Activated CD4-positive, alpha-beta T cell treated with anti-CD3 and anti-CD28 coated beads for 48 hours (primary cell): ENCODE measurements at regions not wholly inside any gene's neighbourhood (a gene's known extent, or its start where the extent isn't known, plus 50 kb on each side); places are given as distances from the start of the nearest gene placed in this dataset.
"Not testable (repeated sequence)": the region's sequence is repeated elsewhere in the genome, so short reads cannot be mapped to it uniquely, and the experiment has no call there.

Experiments used
- DNase-seq: peaks from one replicate; pipeline ENCODE4 v3.0.0-alpha.2; 2020

DNA sequence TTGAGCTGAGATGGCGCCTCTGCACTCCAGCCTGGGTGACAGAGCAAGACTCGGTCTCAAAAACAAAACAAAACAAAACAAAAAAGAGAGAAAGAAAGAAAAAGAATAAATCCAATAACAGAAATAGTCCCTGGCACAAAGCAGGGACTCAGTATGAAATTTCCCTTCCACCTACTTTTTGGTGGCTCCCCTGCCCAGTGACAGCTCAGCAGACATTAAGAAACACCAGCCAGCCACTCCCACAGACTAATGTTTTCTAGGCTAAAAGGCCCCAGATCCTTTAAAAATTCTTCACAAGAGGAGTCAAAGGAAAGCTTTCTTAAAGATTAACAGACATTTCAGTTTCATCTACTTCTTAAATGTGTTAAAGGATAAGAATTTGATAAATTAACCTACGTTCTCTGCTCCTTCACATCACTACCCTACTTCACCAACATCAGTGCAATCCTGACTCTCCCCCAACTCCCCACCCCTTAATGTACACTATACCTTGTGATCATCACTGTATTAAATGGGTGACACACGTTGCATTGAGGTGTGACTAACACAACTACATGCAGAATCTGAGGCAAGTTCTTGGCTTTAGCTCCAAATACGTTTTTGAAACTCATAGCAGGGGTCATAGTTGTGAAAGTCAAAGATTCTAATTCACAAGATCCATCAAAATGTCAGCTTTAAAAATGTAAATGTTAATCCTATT lies 114.5 kb upstream of the CAV2 start:
- no peak for DNase-seq

DNA sequence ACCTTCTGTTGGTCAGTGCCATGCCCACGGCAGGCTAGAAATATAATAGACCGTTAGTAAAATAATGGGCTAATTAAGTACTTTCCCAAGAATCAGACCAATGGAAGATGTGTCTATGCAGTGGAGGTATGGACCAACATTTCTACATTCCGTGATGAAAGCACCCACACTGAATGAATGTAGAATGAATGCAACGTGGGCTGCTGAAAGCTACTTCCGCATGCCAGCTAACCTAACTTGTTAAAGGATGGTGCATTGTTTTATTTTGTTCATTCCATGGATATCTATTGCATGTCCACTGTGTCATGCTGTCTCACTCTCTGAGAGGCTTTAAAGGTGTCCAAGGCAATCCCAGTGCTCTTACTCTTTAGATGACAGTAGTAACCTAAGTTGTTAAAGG lies 112.9 kb upstream of the CAV2 start:
- no peak for DNase-seq

DNA sequence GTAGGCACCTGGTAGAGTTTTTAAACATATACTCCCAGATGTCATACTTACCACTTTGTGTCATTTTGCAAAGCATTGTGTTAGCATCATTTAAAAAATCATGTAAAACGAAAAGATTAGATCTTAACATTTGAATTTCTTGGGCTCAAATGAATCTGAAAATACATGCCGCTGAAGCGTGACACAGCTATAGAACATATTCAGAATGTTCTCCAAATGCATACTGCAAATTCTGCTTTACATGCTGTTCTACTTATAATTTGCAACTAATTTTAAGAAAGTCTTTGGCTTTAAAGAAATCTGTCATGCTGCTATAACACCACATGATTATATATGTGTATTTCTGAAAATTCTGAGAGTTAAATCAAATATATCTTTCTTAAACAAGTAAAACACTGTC lies 109.2 kb upstream of the CAV2 start:
- no peak for DNase-seq

DNA sequence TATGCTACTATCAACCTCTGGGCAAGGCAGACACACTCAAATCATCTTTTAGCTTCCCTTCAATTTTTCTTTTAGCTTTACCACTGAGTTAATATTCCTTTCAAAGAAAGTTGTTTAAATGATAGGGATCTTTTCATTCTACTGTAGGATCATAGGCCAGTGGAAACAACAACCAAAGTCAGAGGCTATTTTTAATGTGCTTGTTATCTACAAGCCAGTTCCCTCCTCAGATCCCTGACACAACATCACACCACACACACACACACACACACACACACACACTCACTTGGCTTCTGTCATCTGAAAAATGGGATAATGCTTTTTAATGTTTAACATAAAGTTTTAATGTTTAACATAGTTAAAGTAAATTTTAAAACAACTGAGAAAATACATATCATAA lies 106.7 kb upstream of the CAV2 start:
- DNase-seq, result no peak

DNA sequence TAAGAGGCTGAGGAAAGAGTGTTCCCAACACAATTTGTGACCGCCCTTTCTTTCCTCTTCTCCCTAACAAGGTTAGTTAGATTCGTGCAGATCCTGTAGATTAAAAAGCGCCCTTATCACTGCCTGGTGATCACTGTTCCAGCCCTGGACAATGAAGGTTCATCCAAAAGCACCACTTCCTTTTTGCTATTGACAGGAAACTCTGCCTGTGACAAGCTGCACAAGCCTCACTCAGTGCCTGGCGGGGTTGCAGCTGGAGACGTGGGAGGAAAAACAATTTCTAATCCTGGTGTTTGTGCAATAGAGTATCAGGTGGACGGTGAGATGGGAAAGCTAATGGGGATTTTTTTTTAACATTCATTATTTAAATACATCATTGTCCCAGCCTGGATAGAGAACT lies 105.9 kb upstream of the CAV2 start:
- DNase-seq, result no peak

DNA sequence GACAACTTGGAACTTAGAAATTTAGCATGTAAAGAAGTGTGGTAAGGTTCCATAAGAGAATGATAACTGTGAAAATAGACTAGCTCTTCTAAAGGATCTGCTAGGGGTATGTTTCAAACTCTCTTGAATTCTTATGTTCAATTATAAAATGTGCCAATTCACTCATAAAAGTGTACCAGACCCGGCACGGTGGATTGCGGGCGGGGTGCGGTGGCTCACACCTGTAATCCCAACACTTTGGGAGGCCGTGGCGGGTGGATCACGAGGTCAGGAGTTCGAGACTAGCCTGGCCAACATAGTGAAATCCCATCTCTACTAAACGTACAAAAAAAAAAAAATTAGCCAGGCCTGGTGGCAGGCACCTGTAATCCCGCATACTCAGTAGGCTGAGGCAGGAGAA lies 105.4 kb upstream of the CAV2 start:
- DNase-seq, result no peak

DNA sequence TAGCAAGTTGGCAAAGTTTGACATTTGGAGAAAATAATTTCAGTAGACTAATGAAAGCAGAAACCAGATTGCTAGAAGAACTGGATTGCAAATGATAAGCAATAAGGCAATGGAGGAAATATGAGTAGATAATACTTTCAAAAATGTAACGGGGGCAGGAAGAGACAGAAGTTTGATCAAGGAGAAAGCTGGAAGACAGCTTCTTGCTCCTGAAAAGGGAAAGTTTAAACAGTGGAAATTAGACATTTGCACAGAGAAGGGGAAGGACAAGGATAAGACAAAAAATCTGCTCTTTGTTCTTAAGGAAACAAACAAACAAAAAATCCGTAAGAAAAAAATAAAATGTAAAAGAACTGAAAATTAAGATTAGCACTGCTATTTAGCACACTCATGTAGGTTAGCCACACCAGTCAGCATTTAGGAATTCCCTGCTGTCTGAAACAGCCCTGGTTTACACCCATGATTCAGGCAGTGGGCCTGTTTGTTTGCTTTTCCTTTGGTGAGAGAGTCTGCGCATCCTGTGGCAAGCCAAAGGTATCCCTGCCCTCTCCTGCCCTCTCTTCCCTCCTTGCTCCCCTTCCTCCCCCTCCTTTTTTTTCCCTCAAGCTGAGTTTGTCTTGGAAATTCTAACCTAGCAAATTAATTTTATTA lies 104.3 kb upstream of the CAV2 start:
- DNase-seq, result no peak

DNA sequence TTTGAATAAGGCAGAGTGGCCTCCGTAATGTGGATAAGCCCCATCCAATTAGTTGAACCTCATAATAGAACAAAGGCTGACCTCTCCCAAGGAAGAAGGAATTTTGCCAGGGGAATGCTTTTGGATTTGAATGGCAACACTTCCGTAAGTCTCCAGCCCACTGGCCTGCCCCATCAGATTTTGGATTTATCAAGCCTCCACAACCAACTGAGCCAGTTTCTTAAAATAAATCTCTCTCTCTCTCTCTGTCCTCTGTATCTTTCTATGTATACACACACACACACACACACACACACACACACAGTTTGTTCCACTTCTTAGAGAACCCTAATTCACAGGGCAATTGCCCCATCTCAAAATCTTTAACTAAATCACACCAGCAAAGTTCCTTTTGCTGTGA lies 100.9 kb upstream of the CAV2 start:
- no peak for DNase-seq

DNA sequence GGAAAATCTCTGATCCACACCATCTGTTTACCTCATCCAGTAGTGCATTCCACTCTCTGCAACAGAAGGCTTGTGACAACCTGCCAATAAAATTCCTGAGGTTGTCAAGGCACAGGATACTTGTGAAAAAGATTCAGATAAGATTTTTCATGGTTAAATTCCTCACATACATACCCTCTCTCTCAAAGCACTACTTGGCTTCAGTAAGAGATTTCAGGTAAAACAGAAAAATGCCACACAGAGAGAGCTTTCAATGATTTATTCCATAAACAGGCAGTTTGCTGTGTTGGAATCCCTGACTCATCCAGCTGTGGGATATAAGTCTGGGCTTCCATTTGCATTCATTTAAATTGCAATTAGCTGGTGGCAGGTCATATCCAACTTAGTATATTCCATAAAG lies 99.7 kb upstream of the CAV2 start:
- DNase-seq, result no peak

DNA sequence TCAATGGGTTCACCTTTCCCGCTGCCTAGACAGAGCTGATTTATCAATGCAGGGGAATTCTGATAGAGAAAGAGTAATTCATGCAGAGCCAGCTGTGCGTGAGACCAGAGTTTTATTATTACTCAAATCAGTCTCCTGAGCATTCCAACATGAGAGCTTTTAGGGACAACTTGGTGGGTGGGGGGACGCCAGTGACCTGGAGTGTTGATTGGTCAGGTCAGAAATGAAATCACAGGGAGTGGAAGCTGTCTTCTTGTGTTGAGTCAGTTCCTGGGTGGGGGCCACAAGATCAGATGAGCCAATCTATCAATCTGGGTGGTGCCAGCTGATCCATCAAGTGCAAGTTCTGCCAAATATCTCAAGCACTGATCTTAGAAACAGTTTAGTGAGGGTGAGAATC lies 99.0 kb upstream of the CAV2 start:
- no peak for DNase-seq

DNA sequence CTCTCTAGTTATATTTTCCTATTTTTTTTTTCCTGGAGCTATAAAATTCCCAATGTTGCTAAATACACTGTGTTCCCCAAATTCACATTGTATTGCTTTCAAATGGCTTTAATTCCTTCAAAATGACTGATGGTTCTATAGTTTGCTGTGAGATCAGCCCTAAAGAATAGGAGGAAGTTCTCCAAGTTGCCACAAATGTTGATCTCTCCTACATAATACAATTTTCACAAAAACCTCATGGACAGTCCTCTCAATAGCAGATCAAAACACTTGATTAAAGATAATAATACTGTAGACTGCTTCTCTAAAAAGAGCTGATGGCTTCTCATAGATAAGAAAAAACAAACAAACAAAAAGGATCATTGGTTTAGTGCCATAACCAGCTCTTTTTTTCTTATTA lies 97.8 kb upstream of the CAV2 start:
- DNase-seq, result no peak

DNA sequence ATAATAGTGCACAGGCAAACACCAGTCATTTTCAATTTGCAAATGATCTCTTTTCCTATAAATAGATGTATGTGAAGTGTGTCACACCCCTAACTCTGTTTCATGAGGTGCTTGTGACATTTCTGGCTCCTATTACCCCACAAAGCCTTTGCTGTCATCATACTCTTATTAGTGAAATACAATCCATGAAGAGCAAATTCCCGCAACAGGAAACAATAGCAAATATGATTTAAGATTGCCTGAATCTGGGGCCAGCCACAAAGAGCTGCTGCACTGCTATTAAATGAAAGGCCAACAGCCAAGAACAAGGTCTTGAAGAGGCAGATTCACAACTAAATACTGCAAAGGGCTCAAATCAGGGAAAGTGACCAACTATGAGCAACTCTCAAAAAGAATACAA lies 96.3 kb upstream of the CAV2 start:
- no peak for DNase-seq

DNA sequence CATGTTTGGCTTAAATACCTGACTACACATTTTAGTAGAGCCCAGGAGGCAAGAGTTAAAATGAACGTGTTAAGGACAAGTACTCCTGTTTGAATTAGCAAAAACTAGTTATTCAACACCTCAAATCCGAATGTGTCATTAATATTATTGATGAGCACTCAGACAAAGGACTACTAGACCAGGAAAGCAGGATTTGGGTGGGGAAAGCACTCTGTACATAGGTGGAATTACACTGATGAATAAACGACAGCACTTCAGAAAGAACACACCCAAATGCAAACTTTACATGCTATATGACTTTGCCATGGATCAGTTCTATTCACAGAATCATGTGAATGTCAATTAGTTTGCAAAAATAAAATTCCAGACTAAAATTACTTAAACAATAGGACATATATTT lies 95.1 kb upstream of the CAV2 start:
- DNase-seq, result no peak

DNA sequence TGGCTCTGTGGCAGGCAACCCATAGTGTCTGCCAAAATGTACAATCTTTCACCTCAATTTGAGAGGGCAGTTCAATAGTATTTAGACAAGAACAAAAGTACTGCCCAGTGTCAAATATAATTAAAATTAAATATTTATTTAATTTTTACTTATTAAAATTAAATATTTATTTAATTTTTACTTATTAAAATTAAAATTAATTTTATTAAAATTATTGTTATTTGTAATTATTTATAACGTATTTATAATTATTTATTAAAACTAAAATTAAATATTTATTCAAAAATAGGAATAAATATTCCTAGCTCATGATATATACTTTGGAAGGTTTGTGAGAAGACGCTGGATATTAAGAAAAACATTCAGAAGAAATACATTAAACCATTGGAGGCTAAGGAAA lies 93.7 kb upstream of the CAV2 start:
- no peak for DNase-seq

DNA sequence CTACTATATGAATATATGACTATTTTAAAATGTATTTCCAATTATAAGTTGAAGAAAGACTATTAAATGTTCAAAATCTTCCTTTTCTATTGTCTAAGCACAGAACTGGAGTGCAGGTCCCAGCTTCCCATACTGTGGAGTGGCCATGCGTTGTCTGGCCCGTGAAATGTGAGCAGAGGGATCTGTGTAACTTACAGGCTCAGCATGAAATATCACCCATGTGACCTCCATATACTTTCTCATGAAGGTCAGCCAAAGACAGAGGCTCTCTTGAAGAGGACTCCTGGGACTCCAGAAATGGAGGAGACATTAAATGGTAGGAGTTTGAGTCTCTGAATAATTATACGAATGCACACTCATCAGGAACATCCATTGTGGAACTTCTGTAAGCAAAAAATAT lies 92.4 kb upstream of the CAV2 start:
- DNase-seq, result no peak

DNA sequence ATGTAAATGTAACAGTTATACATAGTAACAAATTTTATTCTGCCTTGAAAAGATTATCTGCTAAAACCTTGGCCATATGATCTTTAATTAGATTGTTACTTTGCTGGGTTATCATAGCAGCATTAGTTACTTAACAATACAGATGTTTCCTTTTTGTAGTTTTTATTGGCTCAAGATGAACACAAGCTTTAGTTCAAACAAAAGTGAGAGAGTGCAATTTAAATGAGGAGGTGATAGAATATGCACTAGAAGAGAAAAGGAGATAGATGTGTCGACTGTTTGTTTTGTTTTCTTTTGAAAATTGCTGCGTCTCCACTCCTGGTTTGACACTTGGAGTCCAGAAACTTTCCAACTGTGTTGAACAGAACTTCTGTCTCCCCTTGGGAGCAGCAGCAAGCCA lies 91.4 kb upstream of the CAV2 start:
- no peak for DNase-seq

DNA sequence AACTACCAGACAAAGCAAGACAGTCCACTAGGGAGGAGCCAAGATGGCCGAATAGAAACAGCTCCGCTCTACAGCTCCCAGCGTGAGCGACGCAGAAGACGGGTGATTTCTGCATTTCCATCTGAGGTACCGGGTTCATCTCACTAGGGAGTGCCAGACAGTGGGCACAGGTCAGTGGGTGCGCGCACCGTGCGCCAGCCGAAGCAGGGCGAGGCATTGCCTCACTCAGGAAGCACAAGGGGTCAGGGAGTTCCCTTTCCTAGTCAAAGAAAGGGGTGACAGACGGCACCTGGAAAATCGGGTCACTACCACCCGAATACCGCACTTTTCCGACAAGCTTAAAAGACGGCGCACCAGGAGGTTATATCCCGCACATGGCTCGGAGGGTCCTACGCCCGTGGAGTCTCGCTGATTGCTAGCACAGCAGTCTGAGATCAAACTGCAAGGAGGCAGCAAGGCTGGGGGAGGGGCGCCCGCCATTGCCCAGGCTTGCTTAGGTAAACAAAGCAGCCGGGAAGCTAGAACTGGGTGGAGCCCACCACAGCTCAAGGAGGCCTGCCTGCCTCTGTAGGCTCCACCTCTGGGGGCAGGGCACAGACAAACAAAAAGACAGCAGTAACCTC lies 90.6 kb upstream of the CAV2 start:
- not testable (repeated sequence) for DNase-seq

DNA sequence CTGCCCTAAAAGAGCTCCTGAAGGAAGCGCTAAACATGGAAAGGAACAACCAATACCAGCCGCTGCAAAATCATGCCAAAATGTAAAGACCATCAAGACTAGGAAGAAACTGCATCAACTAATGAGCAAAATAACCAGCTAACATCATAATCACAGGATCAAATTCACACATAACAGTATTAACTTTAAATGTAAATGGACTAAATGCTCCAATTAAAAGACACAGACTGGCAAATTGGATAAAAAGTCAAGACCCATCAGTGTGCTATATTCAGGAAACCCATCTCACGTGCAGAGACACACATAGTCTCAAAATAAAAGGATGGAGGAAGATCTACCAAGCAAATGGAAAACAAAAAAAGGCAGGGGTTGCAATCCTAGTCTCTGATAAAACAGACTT lies 88.8 kb upstream of the CAV2 start:
- not testable (repeated sequence) for DNase-seq

DNA sequence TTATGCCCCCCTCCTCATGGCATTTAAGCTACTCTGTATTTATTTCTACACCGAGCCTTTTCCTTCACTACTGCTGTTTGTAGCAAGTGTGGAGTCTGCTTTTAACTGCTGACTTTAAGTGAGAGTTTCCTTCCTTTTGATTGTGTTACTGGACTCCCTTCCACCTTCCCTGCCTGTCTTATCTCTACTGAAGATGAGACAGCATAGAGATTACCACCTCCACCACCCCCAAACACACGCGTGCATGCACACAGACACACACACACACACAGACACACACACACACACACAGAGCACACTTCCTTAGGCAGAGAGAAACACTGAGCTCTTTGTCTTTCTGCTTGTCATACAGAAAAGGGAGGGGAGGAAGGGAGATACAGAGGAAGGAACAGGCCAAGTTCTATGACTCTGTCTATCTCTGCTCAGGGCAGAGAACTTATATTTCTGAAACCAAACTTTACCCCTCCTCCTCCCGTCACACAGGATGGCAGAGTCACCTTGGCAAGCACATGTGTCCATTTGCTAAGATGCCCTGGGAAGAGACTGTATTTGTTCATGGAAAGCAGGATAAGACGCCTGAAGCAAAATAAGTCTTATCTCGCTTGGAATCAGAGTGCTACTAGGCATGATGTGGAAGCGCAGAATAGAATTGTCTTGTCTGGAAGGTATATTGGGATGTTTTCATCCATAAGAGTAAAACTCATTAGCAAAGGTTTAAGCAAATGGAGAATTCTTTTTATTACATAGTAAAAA lies 81.8 kb upstream of the CAV2 start:
- DNase-seq, result no peak

DNA sequence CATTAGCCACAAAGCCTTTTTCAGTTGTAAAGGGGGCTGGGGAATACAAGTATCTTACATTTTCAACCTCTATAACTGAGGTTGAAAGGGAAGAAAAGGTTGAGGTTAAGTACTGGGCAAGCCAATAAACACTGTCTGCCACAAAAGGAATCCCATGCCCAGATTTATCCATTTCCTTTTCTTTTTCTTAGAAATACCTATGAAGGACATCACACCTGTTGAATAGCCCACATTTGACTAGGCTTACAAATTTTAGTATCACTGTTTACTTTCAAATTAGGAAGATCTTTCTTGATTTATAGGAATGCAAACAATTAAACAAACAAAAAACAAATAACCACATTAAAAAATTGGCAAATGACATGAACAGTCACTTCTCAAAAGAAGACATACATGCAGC lies 81.0 kb upstream of the CAV2 start:
- no peak for DNase-seq

DNA sequence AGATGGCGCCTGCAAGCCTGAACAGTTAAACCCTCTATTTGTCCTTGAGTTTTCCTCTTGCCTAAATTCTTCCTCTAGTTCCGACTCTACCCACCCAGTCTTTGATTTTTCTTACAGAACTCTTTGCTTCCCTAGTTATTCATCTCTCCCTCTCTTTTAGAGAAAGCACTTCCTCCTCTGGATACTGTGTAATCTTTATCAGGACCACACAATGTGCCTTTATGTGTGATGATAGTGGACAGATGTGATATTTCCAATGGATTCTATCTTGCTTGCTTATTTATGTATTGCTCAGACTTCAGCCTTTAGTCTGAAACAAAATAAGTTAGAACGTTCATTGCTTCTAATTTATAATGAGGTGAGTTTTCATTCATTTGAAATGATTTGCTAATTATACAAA lies 79.5 kb upstream of the CAV2 start:
- DNase-seq, result no peak

DNA sequence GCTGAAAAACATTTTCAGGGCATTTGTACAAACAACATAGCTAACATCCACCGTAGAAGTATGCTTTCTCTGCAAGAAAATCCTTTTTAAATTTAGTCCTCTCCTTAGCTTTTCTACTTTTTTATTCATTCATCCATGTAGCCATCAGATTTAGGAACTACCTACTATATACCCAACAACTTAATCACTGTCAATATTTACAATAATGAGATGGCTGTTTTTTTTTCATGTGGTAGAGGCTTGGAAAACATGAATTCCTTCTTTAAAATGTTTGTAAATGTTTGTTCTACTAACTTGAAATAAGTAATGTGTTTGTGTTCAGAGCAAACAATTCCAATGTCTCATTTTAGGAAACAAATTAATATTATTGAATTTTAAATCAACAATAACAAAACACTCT lies 78.2 kb upstream of the CAV2 start:
- no peak for DNase-seq

DNA sequence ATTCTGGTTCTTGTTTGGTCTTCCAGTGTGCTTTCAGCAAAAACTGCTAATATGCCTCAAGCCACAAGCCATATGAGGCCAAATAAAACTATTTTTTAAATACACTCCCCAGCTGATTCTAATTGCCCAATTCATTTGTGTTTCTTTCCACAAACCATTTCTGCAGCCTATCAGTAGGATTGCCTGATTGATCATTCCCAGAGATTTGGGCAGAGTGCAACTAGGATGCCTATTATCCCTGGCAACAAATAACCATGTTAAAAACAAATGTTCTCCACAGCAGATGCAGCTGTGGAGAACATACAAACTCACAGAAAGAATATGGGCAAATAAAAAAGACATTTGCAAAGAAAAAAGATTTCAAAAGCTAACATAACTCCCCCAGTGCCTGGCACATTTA lies 76.9 kb upstream of the CAV2 start:
- DNase-seq, result no peak

DNA sequence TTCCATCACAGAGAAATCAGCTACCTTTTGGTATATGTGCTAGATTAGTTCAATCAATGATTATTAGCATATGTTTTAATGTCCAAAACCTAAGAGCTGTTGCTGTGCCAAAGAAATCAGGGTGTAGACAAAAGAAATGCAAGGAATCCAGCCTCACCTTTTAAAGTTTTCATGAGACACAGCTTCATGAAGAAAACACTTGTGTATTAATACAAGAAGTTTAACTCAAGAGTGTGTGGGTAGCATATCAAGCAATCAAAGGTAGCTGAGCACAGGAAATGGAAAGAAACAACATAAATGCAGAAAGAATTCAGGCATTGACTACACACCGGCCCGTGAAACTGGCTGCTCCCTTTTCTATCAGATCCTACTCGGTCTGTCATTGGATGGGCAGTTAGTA lies 76.0 kb upstream of the CAV2 start:
- no peak for DNase-seq
